ENCODE measurements at regions not wholly inside any gene's neighbourhood (a gene's known extent, or its start where the extent isn't known, plus 50 kb on each side); places are given as distances from the start of the nearest gene placed in this dataset.

DNA sequence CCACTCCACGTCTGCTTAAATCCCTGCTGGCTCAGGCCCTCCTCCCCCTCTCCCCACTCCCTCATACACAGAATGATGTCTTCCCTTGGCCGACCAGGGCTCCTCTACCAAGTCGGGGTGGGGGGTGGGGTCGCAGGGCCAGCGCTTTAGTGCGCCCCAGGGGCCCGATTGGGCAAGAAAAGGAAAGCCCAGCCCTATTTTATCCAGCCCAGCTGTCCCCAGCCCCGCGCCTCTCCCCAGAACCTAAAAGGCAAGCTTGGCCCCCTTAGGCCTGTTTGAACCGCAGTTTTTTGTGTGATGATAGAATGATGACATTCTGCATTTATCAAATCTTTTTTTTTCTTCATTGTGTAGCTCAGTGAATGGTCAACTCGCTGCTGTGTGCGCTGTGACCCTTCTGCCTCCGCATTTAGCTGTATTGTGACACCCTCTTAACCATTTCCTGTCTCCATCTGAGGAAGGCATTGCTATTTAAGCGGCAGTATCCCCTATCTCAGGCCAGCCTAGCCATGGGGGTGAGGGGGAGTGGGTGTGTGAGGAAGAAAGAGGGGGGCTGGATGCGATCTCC is 231.4 kb downstream of the HAUS1 start:
- no peak for TF ChIP-seq EZH2phosphoT487 (IDR thresholded peaks at IDR 0.05; ENCODE audit: low read length)
- TF ChIP-seq, protein P1, sequence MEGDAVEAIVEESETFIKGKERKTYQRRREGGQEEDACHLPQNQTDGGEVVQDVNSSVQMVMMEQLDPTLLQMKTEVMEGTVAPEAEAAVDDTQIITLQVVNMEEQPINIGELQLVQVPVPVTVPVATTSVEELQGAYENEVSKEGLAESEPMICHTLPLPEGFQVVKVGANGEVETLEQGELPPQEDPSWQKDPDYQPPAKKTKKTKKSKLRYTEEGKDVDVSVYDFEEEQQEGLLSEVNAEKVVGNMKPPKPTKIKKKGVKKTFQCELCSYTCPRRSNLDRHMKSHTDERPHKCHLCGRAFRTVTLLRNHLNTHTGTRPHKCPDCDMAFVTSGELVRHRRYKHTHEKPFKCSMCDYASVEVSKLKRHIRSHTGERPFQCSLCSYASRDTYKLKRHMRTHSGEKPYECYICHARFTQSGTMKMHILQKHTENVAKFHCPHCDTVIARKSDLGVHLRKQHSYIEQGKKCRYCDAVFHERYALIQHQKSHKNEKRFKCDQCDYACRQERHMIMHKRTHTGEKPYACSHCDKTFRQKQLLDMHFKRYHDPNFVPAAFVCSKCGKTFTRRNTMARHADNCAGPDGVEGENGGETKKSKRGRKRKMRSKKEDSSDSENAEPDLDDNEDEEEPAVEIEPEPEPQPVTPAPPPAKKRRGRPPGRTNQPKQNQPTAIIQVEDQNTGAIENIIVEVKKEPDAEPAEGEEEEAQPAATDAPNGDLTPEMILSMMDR (IDR thresholded peaks at IDR 0.05; ENCODE audit: low read length) = no peak

All from MM.1S (cell line).